Endothelial cell of umbilical vein (primary cell): ENCODE measurements at regions not wholly inside any gene's neighbourhood (a gene's known extent, or its start where the extent isn't known, plus 50 kb on each side); places are given as distances from the start of the nearest gene placed in this dataset.

ENCODE experiments used
- BruUV-seq: library from RNA; stranded (reverse); fragments of 400-500 nt; replicated peaks from 2 replicates; lab custom pipeline; 2021; lab: Mats Ljungman, UMichigan
- CTCF ChIA-PET: fragments of 300-600, 350-600 bp; sonication (Branson Sonifier 250); formaldehyde crosslinking; loops from one replicate; lab custom pipeline; 2021; ENCODE audit warnings: antibody characterized with exemption, inconsistent platforms; lab: Charles Lee
- POLR2A ChIA-PET: fragments of 300-600, 350-600 bp; sonication (Branson Sonifier 250); formaldehyde crosslinking; loops from one replicate; lab custom pipeline; 2021; ENCODE audit warnings: antibody characterized with exemption, inconsistent platforms; lab: Charles Lee
- DNase-seq: peaks from one replicate; pipeline ENCODE4 v3.0.0-alpha.2; 2011; ENCODE audit warnings: low read depth, low spot score
- FAIRE-seq: peaks from 2 replicates; lab custom pipeline; 2011; peaks lifted over from hg19 to GRCh38; lab: Jason Lieb, UNC
- H2AFZ ChIP-seq: 2 replicates; pipeline ENCODE4 v1.6.0; 2012; ENCODE audit warnings: low read depth, low read length, control low read depth, inconsistent platforms
- H3K27ac ChIP-seq: 2 replicates; pipeline ENCODE4 v1.5.1; 2011; ENCODE audit warnings: low read depth, mild to moderate bottlenecking, control low read depth, low read length, moderate library complexity; ENCODE audit not compliant: insufficient read depth
- H3K27me3 ChIP-seq, 2 experiments: 2 replicates each; pipeline versions ENCODE4 v1.6.0 to v1.6.1; 2011; ENCODE audit warnings: low read length in 2 of 2, mixed read lengths in 1 of 2; ENCODE audit not compliant: control insufficient read depth in 2 of 2, insufficient read depth in 2 of 2
- H3K36me3 ChIP-seq, 2 experiments: 2 replicates in 1 of 2; 3 replicates in 1 of 2; pipeline ENCODE4 v1.5.1; 2011; ENCODE audit warnings: low read length in 2 of 2, mild to moderate bottlenecking in 1 of 2, moderate library complexity in 1 of 2; ENCODE audit not compliant: control insufficient read depth in 2 of 2, insufficient read depth in 2 of 2; ENCODE audit errors: extremely low read depth in 1 of 2
- H3K4me1 ChIP-seq: 3 replicates; pipeline ENCODE4 v1.5.1; 2011; ENCODE audit warnings: mild to moderate bottlenecking, low read length; ENCODE audit not compliant: control insufficient read depth, insufficient read depth; ENCODE audit errors: extremely low read depth
- H3K4me2 ChIP-seq: 2 replicates; pipeline ENCODE4 v1.6.1; 2011; ENCODE audit warnings: low read length, control low read depth, mixed read lengths; ENCODE audit not compliant: insufficient read depth
- H3K4me3 ChIP-seq, 3 experiments: fragments of 200-600 bp in 1 of 3; sonication (generic), shearing (Covaris generic) in 1 of 3; replicated peaks in 1 of 3; 2 replicates each; pipeline ENCODE4 v1.5.1; 2011 to 2016; ENCODE audit warnings: control low read depth in 3 of 3, low read length in 3 of 3, mild to moderate bottlenecking in 2 of 3, inconsistent platforms in 1 of 3, low read depth in 1 of 3, moderate library complexity in 1 of 3; ENCODE audit not compliant: insufficient read depth in 1 of 3
- H3K79me2 ChIP-seq: 2 replicates; pipeline ENCODE4 v1.6.0; 2012; ENCODE audit warnings: low read length, inconsistent platforms; ENCODE audit not compliant: control insufficient read depth, insufficient read depth
- H3K9ac ChIP-seq: replicated peaks from 2 replicates; pipeline ENCODE3; 2011; ENCODE audit warnings: low read length, control low read depth; ENCODE audit not compliant: insufficient read depth; ENCODE audit errors: extremely low read depth
- H3K9me1 ChIP-seq: replicated peaks from 3 replicates; pipeline ENCODE4 v1.6.0; 2011; ENCODE audit warnings: mild to moderate bottlenecking, low read length; ENCODE audit not compliant: control insufficient read depth, insufficient read depth; ENCODE audit errors: extremely low read depth
- H3K9me3 ChIP-seq: replicated peaks from 2 replicates; pipeline ENCODE4 v1.5.1; 2012; ENCODE audit warnings: low read length, inconsistent platforms; ENCODE audit not compliant: control insufficient read depth, insufficient read depth
- H4K20me1 ChIP-seq: replicated peaks from 2 replicates; pipeline ENCODE3; 2011; ENCODE audit warnings: mild to moderate bottlenecking, low read length; ENCODE audit not compliant: control insufficient read depth, insufficient read depth; ENCODE audit errors: extremely low read depth
- EZH2 ChIP-seq: IDR thresholded peaks from 2 replicates; pipeline ENCODE4 v1.6.1; 2012; ENCODE audit warnings: borderline replicate concordance, low read depth, mild to moderate bottlenecking, moderate library complexity, low read length, inconsistent platforms; ENCODE audit not compliant: severe bottlenecking
- FOS ChIP-seq: IDR thresholded peaks from 2 replicates; pipeline ENCODE4 v1.6.1; 2011; ENCODE audit warnings: mild to moderate bottlenecking, low read length, moderate library complexity, borderline replicate concordance; ENCODE audit not compliant: insufficient read depth
- GATA2 ChIP-seq: IDR thresholded peaks from 2 replicates; pipeline ENCODE4 v1.7.0; 2011; ENCODE audit warnings: low read depth, mild to moderate bottlenecking, moderate library complexity, mixed read lengths, low read length; ENCODE audit not compliant: insufficient read length, insufficient read depth
- JUN ChIP-seq: IDR thresholded peaks from 2 replicates; pipeline ENCODE4 v1.6.1; 2011; ENCODE audit warnings: borderline replicate concordance, low read depth; ENCODE audit not compliant: insufficient read length, insufficient read depth
- MYC ChIP-seq: IDR thresholded peaks from one replicate; pipeline ENCODE4 v1.6.1; 2011; ENCODE audit warnings: mild to moderate bottlenecking, low read depth, low read length
- POLR2A ChIP-seq: IDR thresholded peaks from 2 replicates; pipeline ENCODE4 v1.6.1; 2012; ENCODE audit warnings: low read depth, mild to moderate bottlenecking, control low read depth, low read length
- dilution Hi-C: fragments of 300-500 bp; cut with MboI; formaldehyde crosslinking; loops from one replicate; pipeline ENCODE4 v1.15.0; 2019; ENCODE audit warnings: low sequenced_read_pairs; ENCODE audit not compliant: extremely low pct_ligation_motif_present
- intact Hi-C: fragments of 100-400 bp; cut with micrococcal nuclease; formaldehyde crosslinking; loops from one replicate; pipeline ENCODE4 v1.10.0; 2022
- TF ChIP-seq, protein P1 (sequence below): IDR thresholded peaks from 2 replicates; pipeline ENCODE4 v1.6.1; 2011; ENCODE audit not compliant: insufficient read depth, insufficient read length
- TF ChIP-seq, protein P2 (sequence below), 2 donors: IDR thresholded peaks; 1 replicate in 1 of 2; 2 replicates in 1 of 2; pipeline ENCODE4 v1.5.1; 2011; ENCODE audit warnings: low read length in 2 of 2, mild to moderate bottlenecking in 2 of 2, moderate library complexity in 2 of 2, control low read depth in 1 of 2, inconsistent platforms in 1 of 2, low read depth in 1 of 2; ENCODE audit not compliant: insufficient read depth in 1 of 2; ENCODE audit errors: extremely low read depth in 1 of 2

DNA sequence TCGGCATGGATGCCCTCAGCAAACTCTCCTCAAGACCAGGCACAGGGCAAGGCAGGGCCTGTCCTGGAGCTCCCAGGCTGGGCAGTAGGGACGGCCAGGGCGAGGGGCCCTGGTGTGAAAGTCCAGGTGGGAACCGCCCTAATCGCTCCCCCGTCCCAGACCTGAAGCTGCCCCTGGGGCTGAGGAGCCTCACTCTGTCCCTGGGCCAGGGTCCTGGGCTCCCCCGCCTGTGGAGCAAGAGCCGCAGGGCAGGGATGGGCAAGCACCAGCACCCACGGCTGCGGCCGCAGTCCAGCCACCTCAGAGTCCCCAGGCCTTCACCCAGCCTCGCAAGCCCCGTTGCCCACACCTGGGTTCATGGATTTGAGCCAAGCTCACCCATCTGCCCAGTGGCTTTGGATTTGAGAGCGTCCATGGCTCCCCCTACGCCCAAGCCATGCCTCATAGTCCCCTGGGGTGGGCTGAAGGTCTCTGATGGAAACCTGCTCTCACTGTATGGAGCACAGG, 102.4 kb upstream of the C14orf180 start:
- Histone ChIP-seq H3K27ac (no peak overlapping the region), H3K27me3 (no peaks in the 10 kb centered on the region), H3K4me3 (no peak overlapping the region), H3K4me2 (no peak overlapping the region), H2AFZ (no peak overlapping the region), H3K79me2 (no peaks in the 10 kb centered on the region), H3K36me3 (no peaks in the 10 kb centered on the region), H4K20me1 (no peaks in the 10 kb centered on the region), H3K4me1 (no peaks in the 10 kb centered on the region), H3K9me1 (no peaks in the 10 kb centered on the region), H3K9ac (no peak overlapping the region), H3K9me3 (no peaks in the 10 kb centered on the region)
- POLR2A ChIA-PET = interaction anchor here (0.6 kb wide), 1 partner anchor 131 kb away, joined by 4 read pairs; no protein-coding TSS in a partner anchor
- intact Hi-C loops = no loop called here
- TF ChIP-seq FOS (no peak), MYC (no peak), POLR2A (no peak), EZH2 (no peak), GATA2 (no peak), JUN (no peak)
- TF ChIP-seq, protein P1, sequence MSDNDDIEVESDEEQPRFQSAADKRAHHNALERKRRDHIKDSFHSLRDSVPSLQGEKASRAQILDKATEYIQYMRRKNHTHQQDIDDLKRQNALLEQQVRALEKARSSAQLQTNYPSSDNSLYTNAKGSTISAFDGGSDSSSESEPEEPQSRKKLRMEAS = no peak
- TF ChIP-seq, protein P2, sequence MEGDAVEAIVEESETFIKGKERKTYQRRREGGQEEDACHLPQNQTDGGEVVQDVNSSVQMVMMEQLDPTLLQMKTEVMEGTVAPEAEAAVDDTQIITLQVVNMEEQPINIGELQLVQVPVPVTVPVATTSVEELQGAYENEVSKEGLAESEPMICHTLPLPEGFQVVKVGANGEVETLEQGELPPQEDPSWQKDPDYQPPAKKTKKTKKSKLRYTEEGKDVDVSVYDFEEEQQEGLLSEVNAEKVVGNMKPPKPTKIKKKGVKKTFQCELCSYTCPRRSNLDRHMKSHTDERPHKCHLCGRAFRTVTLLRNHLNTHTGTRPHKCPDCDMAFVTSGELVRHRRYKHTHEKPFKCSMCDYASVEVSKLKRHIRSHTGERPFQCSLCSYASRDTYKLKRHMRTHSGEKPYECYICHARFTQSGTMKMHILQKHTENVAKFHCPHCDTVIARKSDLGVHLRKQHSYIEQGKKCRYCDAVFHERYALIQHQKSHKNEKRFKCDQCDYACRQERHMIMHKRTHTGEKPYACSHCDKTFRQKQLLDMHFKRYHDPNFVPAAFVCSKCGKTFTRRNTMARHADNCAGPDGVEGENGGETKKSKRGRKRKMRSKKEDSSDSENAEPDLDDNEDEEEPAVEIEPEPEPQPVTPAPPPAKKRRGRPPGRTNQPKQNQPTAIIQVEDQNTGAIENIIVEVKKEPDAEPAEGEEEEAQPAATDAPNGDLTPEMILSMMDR (IDR thresholded peaks at IDR 0.05; ENCODE audit: extremely low read depth in 1 of 2, insufficient read depth in 1 of 2, low read depth in 1 of 2, low read length in 2 of 2) = no peak
- dilution Hi-C loops = no loop called here
- CTCF ChIA-PET = no interaction called here
- FAIRE-seq = no peak
- no peak for DNase-seq
- no TSS peak for BruUV-seq
